GM23248 (cell line): ENCODE measurements at regions not wholly inside any gene's neighbourhood (a gene's known extent, or its start where the extent isn't known, plus 50 kb on each side); places are given as distances from the start of the nearest gene placed in this dataset.

Experiments
- EZH2 ChIP-seq: fragments of 200-600 bp; sonication (generic); IDR thresholded peaks from 2 replicates; pipeline ENCODE4 v1.6.1; 2018; ENCODE audit warnings: antibody characterized with exemption, mild to moderate bottlenecking; ENCODE audit not compliant: insufficient read depth, poor library complexity, severe bottlenecking
- EZH2phosphoT487 ChIP-seq: fragments of 200-600 bp; sonication (generic); IDR thresholded peaks from 2 replicates; pipeline ENCODE4 v1.6.1; 2018; ENCODE audit warnings: antibody characterized with exemption, moderate library complexity, mild to moderate bottlenecking, low read depth; ENCODE audit not compliant: insufficient read depth

GRCh38 chr12:68559984-68560850, 50.5 kb upstream of the RAP1B start:
- TF ChIP-seq EZH2 (no peak), EZH2phosphoT487 (no peak)
